ENCODE measurements at regions not wholly inside any gene's neighbourhood (a gene's known extent, or its start where the extent isn't known, plus 50 kb on each side); places are given as distances from the start of the nearest gene placed in this dataset.

DNA sequence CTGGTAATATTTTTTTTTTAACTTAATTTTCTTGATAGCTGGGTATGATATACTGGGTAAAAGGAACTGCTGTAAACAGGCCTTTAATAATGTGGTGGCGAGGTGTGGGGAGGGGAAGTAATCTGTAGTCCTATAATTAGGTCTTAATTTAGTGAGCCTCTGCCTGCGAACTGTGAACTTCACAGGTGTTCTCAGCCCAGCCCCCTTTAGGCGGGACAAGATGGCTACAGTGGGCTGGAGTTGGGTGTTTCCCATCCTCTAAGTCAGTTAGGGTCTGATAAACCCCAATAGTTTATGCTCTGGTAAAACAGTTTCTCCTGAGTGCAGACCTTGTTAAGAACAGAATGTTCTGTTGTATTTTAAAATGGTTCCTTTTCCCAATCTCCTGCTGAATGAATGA is 97.6 kb upstream of the SERP2 start:
- H3K27ac ChIP-seq = peak overlapping the region; percentile 7
- no peak overlapping the region for H3K4me3 ChIP-seq (ENCODE audit: low read depth in 1 of 2, low read length in 1 of 2)
- peaks cover 4 to 12% of the 10 kb centered on the region in 2 experiments for H3K4me1 ChIP-seq (ENCODE audit: control insufficient read depth in 1 of 2, insufficient read depth in 1 of 2, low read depth in 1 of 2, low read length in 1 of 2)
- no peaks in the 10 kb centered on the region for H3K27me3 ChIP-seq
- no peaks in the 10 kb centered on the region for H3K36me3 ChIP-seq
- no peaks in the 10 kb centered on the region for H3K9me3 ChIP-seq
- TF ChIP-seq, protein P1, sequence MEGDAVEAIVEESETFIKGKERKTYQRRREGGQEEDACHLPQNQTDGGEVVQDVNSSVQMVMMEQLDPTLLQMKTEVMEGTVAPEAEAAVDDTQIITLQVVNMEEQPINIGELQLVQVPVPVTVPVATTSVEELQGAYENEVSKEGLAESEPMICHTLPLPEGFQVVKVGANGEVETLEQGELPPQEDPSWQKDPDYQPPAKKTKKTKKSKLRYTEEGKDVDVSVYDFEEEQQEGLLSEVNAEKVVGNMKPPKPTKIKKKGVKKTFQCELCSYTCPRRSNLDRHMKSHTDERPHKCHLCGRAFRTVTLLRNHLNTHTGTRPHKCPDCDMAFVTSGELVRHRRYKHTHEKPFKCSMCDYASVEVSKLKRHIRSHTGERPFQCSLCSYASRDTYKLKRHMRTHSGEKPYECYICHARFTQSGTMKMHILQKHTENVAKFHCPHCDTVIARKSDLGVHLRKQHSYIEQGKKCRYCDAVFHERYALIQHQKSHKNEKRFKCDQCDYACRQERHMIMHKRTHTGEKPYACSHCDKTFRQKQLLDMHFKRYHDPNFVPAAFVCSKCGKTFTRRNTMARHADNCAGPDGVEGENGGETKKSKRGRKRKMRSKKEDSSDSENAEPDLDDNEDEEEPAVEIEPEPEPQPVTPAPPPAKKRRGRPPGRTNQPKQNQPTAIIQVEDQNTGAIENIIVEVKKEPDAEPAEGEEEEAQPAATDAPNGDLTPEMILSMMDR (IDR thresholded peaks at IDR 0.05) = no peak

DNA sequence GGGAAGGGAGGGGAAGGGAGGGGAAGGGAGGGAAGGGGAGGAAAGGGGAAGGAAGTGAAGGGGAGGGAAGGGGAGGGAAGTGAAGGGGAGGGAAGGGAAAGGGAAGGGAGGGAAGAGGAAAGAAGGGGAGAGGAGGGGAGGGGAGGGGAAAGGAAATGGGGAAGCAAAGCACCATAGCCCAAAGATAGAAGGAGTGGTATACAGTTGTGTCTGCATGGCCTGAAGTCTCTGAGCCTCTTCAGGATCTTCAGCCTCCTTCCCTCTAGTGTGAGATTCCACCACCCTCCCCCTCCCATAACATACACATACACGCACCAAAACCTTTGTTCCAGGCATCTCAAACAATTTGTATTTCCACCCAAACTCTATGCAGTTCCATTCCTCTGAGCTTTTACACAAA is 96.2 kb upstream of the SERP2 start:
- H3K4me3 ChIP-seq (ENCODE audit: low read depth in 1 of 2, low read length in 1 of 2) = no peak overlapping the region
- no peaks in the 10 kb centered on the region for H3K27me3 ChIP-seq
- H3K36me3 ChIP-seq = no peaks in the 10 kb centered on the region
- H3K27ac ChIP-seq = no peak overlapping the region
- no peaks in the 10 kb centered on the region for H3K9me3 ChIP-seq
- H3K4me1 ChIP-seq (ENCODE audit: control insufficient read depth in 1 of 2, insufficient read depth in 1 of 2, low read depth in 1 of 2, low read length in 1 of 2) = peaks cover 4 to 12% of the 10 kb centered on the region in 2 experiments
- TF ChIP-seq, protein P1 (IDR thresholded peaks at IDR 0.05) = no peak

DNA sequence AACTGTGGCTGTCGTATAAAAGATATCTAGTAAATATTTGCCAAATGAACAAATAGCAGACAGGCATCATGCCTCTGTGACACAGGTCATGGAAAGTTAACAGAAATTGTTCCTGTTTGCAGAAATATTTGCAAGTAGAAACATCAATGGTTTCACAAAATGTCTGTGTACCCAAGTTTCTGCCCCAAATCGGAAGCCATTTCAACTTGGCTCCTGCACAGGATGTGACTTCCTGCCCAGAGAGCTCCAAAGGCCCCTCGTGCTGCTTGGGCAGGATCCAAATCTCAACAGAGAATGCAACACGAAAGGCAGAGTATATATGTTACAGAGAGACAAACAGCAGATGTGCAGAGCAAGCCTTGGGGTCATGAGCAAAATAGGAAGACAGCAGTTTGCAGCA is 95.5 kb upstream of the SERP2 start:
- peaks cover 4 to 12% of the 10 kb centered on the region in 2 experiments for H3K4me1 ChIP-seq (ENCODE audit: control insufficient read depth in 1 of 2, insufficient read depth in 1 of 2, low read depth in 1 of 2, low read length in 1 of 2)
- H3K9me3 ChIP-seq = no peaks in the 10 kb centered on the region
- H3K27ac ChIP-seq = no peak overlapping the region
- no peak overlapping the region for H3K4me3 ChIP-seq (ENCODE audit: low read depth in 1 of 2, low read length in 1 of 2)
- H3K27me3 ChIP-seq = no peaks in the 10 kb centered on the region
- H3K36me3 ChIP-seq = no peaks in the 10 kb centered on the region
- TF ChIP-seq, protein P1 (IDR thresholded peaks at IDR 0.05) = no peak

DNA sequence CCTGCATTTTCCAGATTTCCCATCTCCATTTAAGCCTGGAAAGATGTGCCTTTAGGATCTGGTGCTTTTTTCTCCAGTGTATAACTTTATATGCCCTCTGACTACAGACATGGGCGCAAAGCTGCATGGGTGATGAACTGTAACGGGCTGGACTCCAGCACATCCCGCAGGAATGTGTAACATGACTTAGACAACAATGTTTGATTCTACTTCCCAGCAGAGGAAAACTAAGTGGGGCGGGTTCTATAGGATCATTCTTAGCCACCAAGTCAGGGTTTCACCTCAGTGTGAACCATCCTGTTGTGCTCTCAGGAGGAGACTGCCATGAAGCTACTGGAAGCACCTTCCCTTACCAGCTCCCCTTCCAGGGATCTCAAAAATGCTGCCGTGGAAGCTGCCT is 93.2 kb upstream of the SERP2 start:
- TF ChIP-seq, protein P1 (IDR thresholded peaks at IDR 0.05) = no peak
- Histone ChIP-seq H3K4me1 (ENCODE audit: control insufficient read depth in 1 of 2, insufficient read depth in 1 of 2, low read depth in 1 of 2, low read length in 1 of 2) (no peaks in the 10 kb centered on the region), H3K9me3 (no peaks in the 10 kb centered on the region), H3K4me3 (ENCODE audit: low read depth in 1 of 2, low read length in 1 of 2) (no peak overlapping the region), H3K27ac (no peak overlapping the region), H3K27me3 (no peaks in the 10 kb centered on the region), H3K36me3 (no peaks in the 10 kb centered on the region)

DNA sequence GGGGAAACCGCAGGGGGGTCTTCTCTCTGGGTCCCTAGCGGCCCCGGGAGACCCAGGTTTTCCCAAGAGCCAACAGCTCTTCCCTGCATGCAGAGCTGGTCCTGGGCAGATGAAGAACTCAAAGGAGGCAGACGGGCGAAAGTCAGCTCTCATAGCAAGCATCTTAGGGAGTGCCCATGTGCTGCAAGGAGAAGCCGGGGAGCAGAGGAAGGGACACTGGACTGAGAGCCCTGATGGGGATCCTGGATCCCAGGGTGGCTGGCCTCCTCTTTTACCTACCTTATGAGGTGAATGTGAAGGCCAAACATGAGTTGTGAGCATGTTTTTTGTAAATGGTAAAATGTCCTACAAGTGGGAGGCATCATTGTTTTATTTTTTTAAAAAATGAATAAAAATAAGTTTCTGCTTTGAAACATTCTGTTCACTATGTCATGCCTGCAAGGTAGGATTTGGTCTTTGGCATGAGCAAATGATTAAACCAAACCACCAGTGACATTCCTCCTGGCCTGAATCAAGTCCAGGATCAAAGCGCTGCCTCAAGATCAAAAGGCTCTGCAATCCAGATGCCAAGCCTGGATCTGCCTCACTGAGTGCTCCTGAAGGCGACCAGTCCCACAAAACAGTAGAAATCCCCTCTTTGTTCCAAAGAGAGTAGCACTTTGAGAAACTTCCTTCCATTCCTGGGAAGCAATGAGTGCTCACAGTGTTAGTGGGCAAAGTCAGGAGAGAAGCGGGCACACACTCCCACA is 92.2 kb upstream of the SERP2 start:
- no peaks in the 10 kb centered on the region for H3K27me3 ChIP-seq
- no peaks in the 10 kb centered on the region for H3K9me3 ChIP-seq
- TF ChIP-seq, protein P1 (IDR thresholded peaks at IDR 0.05) = no peak

More for the DNA sequence above, 92.2 kb upstream of the SERP2 start:
- H3K36me3 ChIP-seq = no peaks in the 10 kb centered on the region
- no peak overlapping the region for H3K4me3 ChIP-seq (ENCODE audit: low read depth in 1 of 2, low read length in 1 of 2)
- no peak overlapping the region for H3K27ac ChIP-seq
- H3K4me1 ChIP-seq (ENCODE audit: control insufficient read depth in 1 of 2, insufficient read depth in 1 of 2, low read depth in 1 of 2, low read length in 1 of 2) = no peaks in the 10 kb centered on the region

All from neutrophil (primary cell).